GM19395 (cell line): ENCODE measurements at regions not wholly inside any gene's neighbourhood (a gene's known extent, or its start where the extent isn't known, plus 50 kb on each side); places are given as distances from the start of the nearest gene placed in this dataset.

Experiments
- ATAC-seq: cut with Tn5 transposase; IDR thresholded peaks from one replicate; pipeline ENCODE4 v1.9.1; 2021; ENCODE audit warnings: mild to moderate bottlenecking, moderate library complexity; ENCODE audit not compliant: unreplicated experiment

DNA sequence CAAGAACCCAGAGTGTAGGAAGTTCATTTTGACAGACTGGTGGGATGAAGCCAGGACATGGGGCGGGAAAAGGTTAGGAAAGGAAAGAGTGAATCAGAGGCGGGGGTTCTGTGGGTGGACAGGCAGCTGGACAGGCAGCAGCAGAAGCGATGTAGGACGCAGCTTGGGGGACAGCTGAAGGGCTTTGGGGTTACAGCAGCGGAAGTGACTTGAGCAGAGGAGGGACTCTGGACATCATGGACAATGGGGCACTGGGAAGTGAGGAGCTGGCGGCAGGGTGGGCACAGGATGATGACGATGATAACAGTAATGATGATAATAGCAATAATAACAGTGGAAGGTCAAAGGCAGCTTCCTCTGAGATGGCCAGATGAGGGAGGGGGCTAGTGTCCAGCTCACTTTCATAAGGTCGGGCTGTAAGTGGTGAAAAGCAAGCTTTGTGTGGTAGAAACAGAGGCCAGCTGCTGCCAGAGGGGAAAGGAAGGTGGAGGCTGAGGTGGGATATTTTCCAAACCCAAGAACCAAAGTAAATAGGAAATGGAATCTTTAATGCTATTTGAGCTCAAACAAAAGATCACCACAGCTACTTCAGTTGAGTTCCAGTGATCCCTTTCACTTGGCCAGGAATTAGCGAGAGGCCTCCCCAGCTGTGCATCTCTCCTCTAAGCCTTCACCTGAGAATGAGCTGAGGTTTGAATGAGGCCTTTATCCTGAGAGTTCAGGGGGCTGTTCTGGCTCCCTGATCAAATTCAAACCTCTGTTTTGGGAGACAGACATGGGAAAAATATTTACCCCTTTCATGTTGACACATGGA, 433.5 kb downstream of the DHX35 start:
- no peak for ATAC-seq

DNA sequence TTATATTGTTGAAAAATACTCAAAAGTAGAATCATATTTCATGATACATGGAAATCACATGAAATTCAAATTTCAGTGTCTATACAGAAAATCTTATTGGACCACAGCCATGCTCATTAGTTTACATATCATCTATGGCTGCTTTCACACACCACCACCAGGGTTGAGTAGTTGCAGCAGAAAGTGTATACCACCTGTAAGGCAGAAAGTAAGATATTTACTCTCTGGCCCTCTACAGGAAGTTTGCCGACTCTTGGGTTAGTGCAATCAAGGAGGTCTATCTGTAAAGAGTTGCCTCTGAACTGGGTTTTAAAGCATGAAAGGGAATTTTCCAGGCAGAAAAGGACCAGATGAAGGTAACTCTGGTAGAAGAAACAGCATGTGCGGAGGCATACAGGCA, 432.3 kb downstream of the DHX35 start:
- ATAC-seq = no peak

DNA sequence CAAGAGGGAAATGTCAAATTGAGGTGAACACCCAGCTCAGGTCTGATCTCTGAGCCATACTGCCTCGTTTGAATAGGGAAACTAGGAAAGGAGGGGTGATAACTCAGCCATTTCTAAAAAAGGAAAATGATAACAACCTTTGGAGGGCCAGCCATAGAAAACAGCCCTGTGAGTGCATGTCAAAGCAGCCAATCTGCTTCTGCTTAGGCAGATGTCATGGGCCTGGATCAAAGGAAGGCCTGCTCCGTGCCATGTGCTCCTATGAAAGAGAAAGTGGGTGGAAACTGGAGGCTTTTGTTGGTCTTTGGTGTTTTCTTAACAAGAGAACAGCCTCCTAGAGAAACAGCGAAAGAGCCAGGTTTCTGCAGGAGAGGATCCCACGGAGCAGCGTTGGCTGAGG, 428.0 kb downstream of the DHX35 start:
- no peak for ATAC-seq

DNA sequence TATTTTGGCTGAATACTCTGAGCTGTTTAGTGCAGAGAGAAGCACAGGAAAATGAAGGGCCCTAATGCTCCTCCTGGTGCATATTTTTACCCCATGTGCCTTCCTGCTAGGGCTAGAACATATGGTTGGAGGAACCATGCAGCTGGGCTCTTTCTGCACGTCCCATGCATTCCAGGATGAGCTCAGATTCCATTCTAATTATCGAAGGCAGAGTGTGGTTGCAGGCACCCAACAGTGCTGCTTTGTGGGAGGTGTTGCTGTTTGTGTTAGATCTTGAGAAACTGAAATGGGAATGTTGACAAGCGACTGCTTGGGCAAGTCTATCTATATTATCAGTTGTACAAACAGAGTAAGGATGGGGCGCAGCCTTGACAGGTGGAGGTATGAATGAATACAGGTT, 419.5 kb downstream of the DHX35 start:
- ATAC-seq = no peak

DNA sequence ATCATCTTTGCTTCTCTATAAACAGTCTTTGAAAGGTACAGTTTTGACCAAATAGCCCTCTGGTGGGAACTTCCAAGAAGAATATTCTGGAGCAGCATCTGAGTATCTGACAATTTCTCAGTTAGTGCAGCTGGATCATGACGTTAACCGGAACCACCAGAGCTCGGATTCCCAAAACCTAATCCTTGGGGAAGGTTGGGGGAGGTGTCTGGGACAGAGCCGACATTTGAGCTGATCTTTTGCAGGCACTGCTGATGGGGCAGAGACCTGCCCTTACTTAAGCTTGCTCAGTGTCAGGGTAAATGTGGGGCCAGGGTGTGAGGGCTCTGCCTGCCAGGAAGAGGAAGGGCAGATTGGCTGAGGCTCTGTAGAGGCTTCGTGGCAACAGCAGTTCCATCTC, 416.6 kb downstream of the DHX35 start:
- no peak for ATAC-seq

DNA sequence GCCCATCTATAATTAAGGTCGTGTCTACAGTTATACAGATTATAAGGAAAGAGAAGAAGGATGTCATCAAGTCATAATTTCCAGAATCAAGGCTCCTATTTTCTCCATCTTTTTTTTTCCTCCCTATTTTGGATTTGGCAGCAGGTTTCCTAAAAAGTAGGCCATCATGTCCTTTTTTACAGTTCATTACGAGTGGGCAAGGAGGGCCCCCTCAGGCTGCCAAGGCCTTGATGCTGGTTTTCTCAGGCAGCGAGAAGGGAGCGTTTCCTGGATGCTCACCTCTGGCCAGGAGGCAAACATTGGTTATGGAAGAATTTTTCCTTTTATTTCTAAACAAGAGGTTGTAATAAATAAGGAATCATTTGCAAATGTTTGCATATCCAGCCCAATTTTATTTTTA, 414.6 kb downstream of the DHX35 start:
- ATAC-seq = no peak

DNA sequence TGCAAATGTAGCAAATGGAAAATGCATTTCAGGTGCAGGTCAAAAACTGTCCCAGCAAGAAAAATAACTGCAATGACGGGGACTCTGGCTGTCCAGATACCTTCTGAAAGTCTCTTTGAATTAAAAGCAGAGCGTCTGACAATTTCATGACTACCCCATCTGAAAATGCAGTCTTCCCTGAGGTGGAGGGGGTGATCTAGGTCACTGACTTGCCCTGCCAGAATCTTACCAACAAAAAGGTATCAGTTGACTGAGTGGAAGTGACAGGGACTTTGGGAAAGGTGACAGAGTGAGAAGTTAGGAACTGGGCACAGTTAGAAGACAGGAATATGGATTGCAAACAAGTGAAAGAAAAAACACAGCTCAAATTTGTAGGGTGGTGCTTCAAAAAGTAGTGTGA, 402.2 kb downstream of the DHX35 start:
- no peak for ATAC-seq

DNA sequence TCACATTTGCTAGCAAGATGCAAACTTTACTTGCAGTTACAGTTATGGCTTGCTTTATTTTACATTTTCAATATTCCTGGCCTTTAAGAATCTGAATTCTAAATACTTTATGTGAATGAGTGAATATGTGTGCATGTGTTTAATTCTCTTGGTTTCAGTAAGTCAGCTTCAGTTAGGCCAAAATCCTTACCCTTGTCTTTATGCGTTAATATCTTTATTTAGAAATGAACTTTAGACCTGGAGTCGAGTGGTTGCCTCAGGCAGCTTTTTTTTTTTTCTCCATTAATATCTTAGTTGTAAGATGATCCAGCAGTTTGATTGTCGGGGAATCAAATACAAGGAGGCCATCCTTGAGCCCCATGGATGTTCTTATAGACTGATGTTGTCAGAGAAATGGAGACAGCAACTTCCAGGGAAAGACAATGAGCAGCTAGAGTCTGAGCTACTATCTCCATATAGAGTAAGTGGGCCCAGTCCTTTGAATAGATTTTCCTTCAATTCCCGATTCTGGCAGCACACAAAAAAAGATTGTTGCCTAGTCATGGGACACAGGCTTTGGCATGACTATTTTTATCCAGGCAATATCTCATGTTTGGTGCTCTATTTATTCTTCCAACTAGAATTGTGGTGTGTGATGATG, 398.0 kb downstream of the DHX35 start:
- no peak for ATAC-seq

DNA sequence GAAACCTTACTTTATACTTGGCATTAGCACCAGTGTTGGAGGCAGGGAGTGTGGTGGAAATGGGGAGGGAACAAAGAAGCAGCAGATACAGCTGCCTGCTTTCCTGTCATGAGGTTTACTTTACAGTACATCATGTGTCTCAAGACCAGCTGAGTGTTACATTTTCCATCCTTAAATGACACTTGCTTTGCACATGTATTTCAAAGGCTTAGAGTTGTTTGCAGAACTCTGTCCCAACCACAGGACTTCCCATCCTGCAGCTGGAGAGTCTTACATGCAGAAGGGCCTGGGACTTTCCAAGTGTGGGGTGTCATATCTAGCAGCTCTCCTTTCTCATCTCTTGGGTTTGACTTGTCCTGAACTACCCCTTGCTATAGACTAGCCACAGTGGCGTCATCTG, 395.9 kb downstream of the DHX35 start:
- ATAC-seq = no peak

DNA sequence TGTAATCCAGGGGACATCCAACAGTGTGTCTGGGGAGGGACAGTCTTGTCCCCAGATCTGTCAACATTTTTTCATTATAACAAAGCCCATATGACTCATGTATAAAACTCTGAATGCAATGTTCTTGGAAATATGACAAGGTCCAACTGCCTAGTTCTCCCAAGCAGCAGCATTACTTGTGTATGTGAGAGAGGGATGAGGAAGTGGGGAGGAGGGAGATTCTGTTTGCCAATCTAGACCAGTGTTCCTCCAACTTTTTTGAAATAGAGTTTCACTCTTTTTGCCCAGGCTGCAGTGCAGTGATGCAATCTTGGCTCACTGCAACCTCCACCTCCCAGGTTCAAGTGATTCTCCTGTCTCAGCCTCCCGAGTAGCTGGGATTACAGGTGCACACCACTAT, 394.8 kb downstream of the DHX35 start:
- ATAC-seq = no peak

DNA sequence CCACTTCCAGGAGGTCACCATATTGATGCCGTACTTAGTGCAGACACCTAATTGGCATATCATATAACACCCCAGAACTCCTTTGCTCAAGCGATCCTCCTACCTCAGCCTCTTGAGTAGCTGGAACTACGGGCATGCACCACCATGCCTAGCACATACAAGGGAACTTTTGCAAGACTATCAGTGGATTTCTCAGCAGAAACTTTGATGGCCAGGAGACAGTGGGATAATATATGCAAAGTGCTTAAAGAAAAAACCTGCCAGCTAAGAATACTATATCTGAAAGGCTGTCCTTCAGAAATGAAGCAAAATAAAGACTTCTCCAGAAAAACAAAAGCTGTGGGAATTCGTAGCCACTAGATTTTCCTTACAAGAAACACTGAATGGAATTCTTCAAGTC, 387.1 kb downstream of the DHX35 start:
- no peak for ATAC-seq

DNA sequence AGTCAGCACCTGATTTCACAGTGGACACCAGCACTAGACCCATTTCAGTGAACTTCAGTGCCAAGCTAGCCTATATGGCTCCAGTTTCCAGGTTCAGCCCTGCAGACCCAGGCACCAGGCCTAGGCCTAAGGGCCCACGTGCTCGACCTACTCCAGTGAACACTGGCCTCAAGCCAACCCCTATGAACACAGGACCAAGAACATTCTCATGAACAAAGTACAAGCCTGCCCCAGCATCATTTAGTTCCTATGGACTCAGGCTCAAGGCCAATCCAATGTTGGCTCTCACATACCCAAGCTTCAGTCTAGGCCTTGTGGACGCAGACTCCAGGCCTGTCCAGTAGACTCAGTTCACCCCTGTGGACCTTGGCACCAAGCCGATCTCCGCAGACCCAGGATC, 385.5 kb downstream of the DHX35 start:
- ATAC-seq = no peak

DNA sequence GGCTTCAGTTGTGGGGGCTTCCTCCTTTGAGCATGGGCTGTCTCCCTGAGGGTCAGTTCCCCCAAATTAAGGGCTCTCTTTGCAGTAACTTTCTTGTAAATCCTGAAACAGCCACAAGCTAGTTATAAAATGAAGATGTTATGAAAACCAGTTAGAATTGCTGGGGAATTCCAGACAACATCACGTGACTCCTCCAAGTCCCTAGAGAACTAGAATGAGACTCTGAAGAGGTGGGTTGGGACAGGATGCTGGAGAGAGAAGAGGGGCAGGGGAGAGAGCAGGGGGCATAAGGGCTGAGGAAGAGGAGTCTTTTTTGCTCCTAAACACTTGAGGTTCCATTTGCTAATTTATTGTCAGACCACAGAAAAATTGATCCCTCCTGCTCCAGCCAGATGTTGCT, 380.3 kb downstream of the DHX35 start:
- no peak for ATAC-seq

DNA sequence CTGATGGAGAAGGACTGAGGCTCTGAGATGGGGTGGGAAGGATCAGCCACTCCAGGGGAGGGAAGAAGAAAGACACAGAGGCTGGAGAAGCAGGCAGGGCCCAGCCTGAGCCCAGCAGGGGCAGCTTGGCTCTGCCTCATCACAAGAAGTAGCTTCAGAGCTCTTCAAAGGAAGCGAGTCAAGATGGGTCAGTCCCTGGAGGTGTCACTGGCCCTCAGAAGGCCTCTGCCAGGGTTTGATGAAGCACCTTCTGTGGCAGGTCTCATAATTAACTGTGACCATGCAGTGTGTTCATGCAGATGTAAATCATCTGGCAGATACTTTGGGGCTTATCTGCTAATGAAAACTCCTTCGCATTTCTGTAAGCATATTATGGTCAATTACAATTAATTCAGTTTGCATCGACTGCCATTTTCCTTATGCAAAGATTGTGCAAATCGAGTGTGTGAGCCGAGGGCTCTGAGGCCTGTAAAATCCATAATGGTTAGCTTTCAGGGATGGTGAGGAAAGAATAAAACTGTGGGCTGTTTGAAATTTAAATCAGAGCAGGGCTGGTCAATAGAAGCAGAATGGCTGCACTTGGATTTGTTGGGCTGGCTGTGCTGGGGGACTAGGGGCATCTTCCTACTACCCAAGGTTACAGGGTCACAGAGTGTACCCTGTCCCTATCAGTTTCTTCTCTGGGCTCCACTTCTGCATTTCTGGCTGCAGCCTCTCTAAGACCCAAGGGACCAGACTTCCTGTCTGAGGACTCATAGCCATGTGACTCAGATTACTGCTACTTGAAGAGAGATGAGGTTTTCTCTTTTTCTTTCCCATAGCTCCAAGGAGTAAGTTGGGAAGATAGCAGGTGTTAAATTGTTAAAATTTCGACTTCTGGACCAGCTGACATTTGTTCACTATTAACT, 376.6 kb downstream of the DHX35 start:
- ATAC-seq = peak; percentile 95

DNA sequence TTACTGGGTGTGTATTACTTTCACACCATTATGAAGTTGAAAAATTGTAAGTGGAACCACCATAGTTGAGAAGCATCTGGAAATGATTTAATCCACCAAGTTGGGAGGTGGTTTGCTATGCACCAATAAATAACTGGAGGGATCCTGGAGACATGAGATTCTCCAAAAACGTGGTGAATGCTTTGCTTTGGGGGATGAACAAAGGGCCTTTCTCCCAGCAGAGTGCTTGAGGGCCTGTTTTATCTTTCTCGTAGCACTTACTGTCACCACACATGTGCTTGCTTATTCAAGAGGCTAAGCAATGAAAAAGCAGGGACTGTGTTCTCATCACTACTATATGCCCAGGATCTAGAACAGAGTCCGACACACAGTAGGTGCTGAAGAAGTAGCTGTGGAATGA, 371.1 kb downstream of the DHX35 start:
- no peak for ATAC-seq

DNA sequence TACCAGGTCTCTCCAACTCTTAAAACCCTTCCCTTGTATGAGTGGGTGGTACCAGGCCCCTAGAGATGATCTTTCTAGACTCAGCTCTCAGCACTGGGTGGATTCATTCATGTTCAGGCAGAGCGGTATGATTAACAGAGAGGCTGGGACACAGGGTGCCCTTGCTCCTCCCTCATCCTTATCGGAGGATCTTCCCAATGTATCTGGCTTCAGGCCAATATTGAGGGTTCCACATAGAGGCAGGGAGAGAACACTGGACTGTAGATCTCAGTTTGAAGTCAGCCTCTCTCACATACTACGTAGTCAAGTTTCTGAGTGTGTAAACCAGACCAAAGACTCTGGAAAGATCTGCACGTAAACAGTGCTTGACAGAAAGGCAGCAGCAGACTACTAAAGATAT, 366.2 kb downstream of the DHX35 start:
- ATAC-seq = no peak

DNA sequence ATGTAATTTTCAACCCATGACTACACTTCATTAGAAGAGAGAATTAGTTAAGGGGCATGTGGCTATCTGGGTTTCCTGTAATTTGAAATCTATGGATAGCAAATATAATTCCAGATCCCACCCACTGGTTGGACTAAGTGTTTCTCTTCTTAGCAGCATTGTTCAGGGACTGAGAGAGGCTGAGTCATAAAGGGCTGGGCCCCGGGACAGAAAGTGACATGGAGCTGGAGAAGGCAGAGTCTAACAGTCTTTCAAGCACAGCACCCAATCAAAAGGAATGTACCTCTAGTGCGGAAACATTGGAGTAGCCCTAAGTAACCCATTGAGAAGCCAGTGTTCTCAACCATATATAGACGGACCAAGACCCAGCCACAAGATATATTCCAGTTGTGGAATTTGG, 363.9 kb downstream of the DHX35 start:
- ATAC-seq = no peak

DNA sequence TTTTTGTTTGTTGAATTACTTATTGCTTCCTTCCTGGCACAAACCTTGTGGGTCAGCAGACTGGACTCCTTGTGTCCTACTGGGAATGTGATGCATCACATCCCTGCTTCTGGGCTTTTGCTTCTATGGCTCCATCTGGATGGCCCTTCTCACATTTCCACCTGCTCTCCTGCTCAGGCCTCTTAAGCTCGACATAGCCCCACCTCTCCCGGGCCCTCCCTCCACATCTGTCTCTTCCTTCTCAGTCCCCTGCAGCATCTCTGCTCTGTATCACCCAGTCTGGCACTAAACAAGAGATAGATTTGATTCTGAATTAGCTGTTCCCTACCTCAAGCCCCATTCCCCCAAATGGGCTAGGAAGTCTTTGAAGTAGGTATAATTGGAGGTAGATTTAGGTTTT, 356.8 kb downstream of the DHX35 start:
- no peak for ATAC-seq

DNA sequence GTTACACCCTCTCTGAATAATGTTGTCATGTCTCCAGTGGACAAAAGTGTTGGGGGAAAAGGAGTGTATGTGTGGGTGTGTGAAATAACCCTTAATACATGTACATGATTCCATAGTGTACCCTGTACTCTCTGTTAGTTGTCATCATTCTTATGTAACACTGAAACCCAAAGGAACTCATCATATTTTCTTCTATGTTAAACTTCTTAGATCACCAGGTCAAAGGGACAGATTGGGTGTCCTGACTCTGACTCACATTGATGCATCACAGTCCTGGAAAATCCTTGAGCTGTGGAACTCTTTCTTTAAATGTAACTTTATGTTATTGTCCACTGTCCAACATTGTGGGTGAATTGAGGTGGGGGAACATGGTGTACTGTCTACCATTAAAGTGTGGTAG, 350.5 kb downstream of the DHX35 start:
- no peak for ATAC-seq

DNA sequence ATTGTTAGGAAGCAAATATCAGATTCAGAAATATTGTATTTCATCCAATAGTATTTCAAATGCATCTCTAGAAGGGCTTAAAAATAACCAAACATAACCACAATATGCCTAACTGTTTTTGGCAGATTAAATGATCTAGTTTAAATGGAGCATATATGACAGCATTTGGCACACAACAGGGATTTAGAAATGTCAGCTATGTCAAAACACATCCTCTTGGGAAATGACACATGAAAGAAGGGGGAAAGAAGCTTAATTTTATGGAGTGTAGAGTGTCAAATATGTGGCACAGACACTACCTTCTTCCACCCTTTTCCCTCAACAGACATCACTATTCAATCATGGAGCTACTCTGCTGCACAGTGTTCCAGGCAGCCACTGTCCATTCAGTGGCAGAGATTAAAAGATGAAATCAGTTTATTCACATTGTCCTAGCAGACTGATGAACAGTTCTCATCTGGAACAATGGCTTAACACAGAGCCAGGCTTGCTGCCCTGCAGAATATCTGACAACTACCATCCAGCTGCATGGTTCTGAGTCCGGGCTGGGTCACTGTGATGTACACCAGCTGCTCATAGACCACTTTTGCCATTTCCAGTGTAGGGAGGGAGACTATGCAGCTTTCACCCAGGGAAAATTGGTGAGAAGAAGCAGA, 349.8 kb downstream of the DHX35 start:
- ATAC-seq = no peak

DNA sequence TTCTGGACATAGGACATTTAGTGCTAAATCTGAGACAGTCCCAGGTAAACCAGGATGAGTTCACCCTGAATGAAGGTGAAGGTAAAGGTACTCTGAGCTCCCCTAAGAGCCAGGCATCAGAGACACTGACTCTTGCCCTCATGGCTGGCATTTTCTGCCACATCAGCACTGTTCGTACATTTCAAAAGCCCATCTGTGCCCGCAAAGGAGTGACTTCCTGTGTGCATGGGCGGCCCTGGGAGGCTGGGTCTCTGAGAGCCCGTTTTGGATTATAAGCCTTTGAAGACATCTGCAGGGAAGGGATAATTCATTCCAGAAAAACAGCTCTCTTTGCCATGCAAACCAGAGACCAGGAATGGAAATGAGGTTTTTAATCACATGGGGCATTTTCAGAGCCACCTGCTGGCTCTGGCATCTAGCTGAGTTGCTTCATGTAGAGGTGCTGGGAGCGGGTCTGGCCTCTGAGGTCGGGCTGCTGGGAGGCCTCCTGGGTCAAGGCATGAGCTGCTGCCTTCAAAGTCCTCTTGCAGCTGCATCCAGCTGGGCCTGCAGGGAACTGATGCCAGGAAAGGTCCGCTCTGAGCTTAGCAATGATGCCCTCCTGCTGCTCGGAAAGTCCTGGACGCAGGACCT, 348.3 kb downstream of the DHX35 start:
- no peak for ATAC-seq
